ENCODE measurements at regions not wholly inside any gene's neighbourhood (a gene's known extent, or its start where the extent isn't known, plus 50 kb on each side); places are given as distances from the start of the nearest gene placed in this dataset.

- TF ChIP-seq CTCF (IDR thresholded peaks at IDR 0.05): no peak
- TF ChIP-seq POLR2AphosphoS5 (IDR thresholded peaks at IDR 0.05; ENCODE audit: insufficient read depth in 1 of 2, low read depth in 1 of 2): no peak
- TF ChIP-seq POLR2A (IDR thresholded peaks at IDR 0.05): no peak
Observed at GRCh38 chr9:120230227-120230626, 349.7 kb downstream of the CDK5RAP2 start.
